ENCODE measurements at regions not wholly inside any gene's neighbourhood (a gene's known extent, or its start where the extent isn't known, plus 50 kb on each side); places are given as distances from the start of the nearest gene placed in this dataset.

DNA sequence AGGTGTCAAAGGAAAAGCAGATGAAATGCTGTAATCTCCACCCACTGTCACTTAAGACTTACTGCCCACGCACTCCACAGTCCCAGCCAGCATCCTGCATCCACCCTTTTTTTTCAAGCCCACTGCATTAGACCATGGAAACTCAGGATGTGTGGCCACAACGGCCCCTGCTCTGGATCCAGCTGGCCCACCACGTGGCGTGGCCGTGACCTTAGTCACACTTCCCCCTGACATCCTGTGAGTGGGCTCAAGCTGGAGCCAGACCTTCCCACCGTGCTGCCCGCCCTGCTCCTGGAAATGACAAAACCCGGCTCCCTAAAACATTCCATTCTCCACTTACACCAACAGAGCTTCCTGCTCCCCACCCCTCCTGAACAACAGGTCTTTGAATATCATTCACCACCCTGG lies 588.3 kb upstream of the DIPK2B start:
- in situ Hi-C loops (cut with MboI; ENCODE audit: low sequenced_read_pairs): no loop called here

DNA sequence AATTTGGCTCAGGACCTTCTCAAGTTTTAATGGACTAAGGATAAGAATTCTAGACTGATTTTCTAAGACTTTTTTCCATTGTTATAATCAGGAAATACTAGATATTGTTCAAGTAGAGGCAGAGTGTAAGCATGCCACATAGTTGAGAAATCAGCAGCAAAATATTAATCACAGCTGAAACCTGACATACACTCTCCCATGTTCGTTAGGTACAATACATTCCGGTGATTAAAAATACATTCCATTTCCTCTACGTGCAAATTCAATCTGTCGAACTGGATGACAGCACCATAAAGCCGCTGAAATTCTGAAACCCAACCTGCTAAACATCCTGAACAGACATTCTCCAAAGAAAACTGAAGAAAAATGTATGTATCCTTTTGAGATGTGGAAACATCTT lies 587.6 kb upstream of the DIPK2B start:
- in situ Hi-C loops (cut with MboI; ENCODE audit: low sequenced_read_pairs): no loop called here

DNA sequence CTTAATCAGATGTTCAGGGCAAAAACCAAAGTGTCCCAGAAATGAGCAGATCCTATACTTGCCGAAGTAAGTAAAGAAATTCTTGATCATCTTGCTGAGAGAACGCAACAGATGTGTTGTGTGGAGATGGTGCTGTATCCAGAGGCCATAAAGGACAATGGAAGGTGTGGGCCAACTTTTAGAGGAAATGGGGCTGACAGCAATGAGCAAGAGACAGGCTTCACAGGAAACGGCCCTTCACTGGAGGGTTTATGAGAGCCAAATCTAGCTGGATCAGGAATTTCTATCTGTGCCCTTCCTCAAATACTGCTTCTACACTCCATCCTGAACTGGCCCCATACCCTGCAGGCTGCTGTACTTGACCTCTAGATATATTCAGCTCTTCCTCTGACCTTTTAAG lies 583.9 kb upstream of the DIPK2B start:
- in situ Hi-C loops (cut with MboI; ENCODE audit: low sequenced_read_pairs): no loop called here

GRCh38 chrX:45783002-45783401 lies 582.3 kb upstream of the DIPK2B start:
- in situ Hi-C loops (cut with MboI; ENCODE audit: low sequenced_read_pairs): no loop called here

- in situ Hi-C loops (cut with MboI; ENCODE audit: low sequenced_read_pairs): no loop called here
Observed at GRCh38 chrX:45781901-45782553, 581.4 kb upstream of the DIPK2B start.

GRCh38 chrX:45778616-45779015 lies 577.9 kb upstream of the DIPK2B start:
- in situ Hi-C loops (cut with MboI; ENCODE audit: low sequenced_read_pairs): no loop called here

- in situ Hi-C loops (cut with MboI; ENCODE audit: low sequenced_read_pairs): no loop called here
Observed at GRCh38 chrX:45777366-45777765, 576.7 kb upstream of the DIPK2B start.

GRCh38 chrX:45775468-45775867 lies 574.8 kb upstream of the DIPK2B start:
- in situ Hi-C loops (cut with MboI; ENCODE audit: low sequenced_read_pairs): no loop called here

- in situ Hi-C loops (cut with MboI; ENCODE audit: low sequenced_read_pairs): no loop called here
Observed at GRCh38 chrX:45774961-45775360, 574.3 kb upstream of the DIPK2B start.

DNA sequence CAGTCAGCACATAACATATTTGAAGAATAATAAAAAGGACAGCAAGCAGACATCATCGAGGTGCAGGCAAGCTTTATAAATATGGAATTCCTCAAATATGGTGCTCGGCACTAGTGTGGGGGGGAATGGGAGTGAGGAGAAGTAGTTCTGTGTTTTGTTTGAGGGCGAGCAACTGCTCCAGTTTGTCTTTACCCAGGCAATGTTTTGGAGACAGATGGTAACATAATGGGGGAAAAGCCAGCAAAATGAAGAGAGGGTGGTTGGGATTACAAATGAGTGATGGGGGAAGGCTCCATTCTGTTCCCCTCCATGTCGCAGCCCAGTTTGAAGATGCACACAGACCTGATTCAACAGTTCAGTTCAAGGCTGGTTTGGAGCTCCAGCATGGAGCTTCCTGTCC lies 572.9 kb upstream of the DIPK2B start:
- in situ Hi-C loops (cut with MboI; ENCODE audit: low sequenced_read_pairs): no loop called here

GRCh38 chrX:45771560-45772340 lies 571.1 kb upstream of the DIPK2B start:
- in situ Hi-C loops (cut with MboI; ENCODE audit: low sequenced_read_pairs): no loop called here

DNA sequence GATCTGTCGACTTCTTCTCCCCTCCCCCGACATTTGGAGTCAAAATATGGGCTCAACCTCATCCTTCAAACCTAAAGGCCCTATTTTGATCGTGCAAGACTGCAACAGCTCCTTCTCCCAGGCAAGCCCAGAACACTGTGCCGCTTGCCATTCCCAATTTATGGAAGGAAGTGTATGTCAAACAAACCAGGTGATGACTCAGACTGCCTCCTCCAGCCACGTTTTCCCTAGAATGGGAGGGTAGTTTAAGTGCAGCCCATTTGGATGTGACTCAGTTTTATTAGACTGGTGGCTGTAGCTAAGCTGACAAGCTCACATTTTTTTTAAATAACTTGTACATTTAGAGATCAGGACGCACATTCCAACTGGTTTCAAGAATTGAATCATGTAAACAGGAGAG lies 570.4 kb upstream of the DIPK2B start:
- in situ Hi-C loops (cut with MboI; ENCODE audit: low sequenced_read_pairs): no loop called here

- in situ Hi-C loops (cut with MboI; ENCODE audit: low sequenced_read_pairs): no loop called here
Observed at GRCh38 chrX:45769761-45770582, 569.3 kb upstream of the DIPK2B start.

DNA sequence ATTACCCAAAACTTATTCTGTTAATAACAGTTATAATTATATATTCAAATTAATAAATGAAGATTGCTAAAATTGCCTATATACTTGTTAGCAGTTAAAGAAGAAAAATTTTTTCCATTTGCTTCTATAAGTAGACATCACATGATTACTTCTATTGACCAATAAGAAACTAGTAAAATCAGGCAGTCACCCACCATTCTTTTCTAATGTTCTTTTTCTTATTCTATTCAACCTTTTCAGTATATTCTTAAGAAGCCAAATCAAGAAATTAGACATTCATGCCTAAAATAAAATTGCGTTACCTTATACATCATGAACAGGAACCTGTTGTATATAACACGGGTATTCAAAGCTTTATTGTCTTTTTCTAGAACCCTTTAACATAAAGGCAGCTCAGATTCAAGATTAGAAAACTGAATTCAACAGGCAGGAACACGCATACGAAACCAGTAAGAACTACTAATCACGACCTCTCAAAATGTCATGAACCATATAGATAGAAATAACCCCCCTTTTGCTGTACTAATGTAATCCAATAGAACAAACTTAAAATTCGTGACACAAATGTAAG lies 568.1 kb upstream of the DIPK2B start:
- in situ Hi-C loops (cut with MboI; ENCODE audit: low sequenced_read_pairs): no loop called here

- in situ Hi-C loops (cut with MboI; ENCODE audit: low sequenced_read_pairs): no loop called here
Observed at GRCh38 chrX:45766981-45767501, 566.4 kb upstream of the DIPK2B start.

DNA sequence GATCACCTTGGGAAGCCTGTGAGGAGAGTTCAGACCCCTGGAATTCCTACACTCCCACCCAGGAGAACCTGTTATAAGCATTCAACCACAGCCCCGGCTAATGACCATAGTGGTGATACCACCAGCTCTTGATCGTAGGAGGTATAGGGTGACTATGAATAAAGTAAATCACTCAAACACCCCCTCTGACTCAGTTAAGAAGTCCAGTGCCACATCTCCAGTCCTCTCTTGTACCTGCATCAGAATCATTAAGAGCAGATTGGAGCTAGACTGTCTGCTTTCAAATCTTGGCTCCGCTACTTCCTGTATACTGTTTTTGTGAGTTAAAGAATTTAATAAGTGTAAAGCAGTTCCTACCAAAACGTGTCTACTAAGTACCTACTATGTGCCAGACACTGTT lies 565.1 kb upstream of the DIPK2B start:
- in situ Hi-C loops (cut with MboI; ENCODE audit: low sequenced_read_pairs): no loop called here

DNA sequence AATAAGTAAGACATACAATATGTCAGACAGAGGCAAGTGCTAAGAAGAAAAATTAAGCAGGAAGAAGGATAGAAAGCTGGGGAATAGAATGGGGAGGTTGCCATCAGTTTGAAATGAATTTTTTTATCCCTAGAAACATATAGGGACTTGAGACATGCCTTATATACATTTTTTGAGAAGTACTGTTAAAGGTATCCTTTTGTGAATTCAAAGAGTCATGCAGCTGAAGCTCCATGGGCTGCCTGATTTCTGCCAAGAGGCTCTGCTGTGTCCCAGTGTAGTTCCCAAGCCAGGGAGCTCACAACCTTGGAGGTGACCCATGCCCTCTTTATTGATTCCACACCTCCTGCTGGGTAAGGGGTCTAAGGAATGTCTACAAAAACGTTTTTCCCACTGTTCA lies 564.6 kb upstream of the DIPK2B start:
- in situ Hi-C loops (cut with MboI; ENCODE audit: low sequenced_read_pairs): no loop called here

- in situ Hi-C loops (cut with MboI; ENCODE audit: low sequenced_read_pairs): no loop called here
Observed at GRCh38 chrX:45762699-45763647, 562.3 kb upstream of the DIPK2B start.

- in situ Hi-C loops (cut with MboI; ENCODE audit: low sequenced_read_pairs): no loop called here
Observed at GRCh38 chrX:45761920-45762319, 561.2 kb upstream of the DIPK2B start.

DNA sequence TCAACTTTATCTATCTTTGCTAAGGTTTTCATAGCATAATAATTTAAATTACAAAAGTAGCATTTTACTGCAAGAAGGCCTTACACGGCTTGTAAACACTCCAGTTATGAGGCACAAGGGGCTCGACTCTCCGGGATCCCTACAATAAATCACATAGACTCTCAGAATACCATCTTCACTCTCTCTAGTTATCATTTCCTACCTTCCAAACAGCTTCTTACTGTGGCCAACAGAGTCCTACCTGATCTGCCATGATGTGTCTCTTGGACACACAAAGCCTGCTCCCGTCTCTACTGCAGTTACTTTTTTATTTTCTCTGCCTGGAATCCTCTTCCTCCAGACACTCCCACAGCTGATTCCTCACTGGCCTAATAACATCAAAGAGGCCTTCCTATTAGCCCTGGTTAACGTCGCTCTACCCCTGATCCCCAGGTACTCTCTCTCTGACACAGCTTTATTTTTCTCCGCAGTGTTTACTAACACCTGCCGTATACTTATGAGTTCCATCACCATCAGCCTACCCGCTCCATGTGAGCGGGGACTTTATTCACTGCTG lies 559.6 kb upstream of the DIPK2B start:
- in situ Hi-C loops (cut with MboI; ENCODE audit: low sequenced_read_pairs): no loop called here

All from HL-60/S4 treated with retinoic acid at 250 ng/mL for 4 days and 3 days (cell line).